ENCODE measurements at regions not wholly inside any gene's neighbourhood (a gene's known extent, or its start where the extent isn't known, plus 50 kb on each side); places are given as distances from the start of the nearest gene placed in this dataset.

DNA sequence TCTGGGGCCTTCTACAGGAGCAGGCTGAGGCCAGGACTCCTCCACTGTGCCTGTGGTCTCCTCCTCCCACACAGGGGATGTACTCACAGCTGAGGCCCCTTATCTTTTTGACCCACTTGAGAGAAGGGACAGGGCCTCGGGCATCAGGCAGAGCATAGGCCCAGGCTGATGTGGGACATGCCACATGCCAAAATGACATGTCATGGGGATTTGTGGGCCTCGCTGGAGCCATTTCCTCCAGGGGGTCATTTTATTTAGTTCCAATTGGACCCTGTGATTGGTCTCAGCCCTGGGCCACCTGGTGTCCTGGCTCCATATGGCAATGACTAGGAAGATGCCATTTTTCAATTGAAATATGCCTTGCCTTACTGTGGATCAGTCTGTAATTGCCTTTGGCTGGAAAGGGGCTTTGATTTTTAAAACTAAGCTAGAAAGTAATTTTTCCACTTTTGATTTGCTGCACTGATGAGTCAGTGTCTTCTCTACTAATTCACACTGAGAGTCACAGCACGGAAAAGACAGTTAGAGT lies 171.1 kb upstream of the NAV2 start:
- Histone ChIP-seq H3K4me3 (no peak overlapping the region), H3K4me1 (no peaks in the 10 kb centered on the region), H3K27me3 (ENCODE audit: low read depth) (no peaks in the 10 kb centered on the region), H3K27ac (no peak overlapping the region), H3K9me3 (no peaks in the 10 kb centered on the region), H3K36me3 (no peaks in the 10 kb centered on the region)
- TF ChIP-seq, protein P1, sequence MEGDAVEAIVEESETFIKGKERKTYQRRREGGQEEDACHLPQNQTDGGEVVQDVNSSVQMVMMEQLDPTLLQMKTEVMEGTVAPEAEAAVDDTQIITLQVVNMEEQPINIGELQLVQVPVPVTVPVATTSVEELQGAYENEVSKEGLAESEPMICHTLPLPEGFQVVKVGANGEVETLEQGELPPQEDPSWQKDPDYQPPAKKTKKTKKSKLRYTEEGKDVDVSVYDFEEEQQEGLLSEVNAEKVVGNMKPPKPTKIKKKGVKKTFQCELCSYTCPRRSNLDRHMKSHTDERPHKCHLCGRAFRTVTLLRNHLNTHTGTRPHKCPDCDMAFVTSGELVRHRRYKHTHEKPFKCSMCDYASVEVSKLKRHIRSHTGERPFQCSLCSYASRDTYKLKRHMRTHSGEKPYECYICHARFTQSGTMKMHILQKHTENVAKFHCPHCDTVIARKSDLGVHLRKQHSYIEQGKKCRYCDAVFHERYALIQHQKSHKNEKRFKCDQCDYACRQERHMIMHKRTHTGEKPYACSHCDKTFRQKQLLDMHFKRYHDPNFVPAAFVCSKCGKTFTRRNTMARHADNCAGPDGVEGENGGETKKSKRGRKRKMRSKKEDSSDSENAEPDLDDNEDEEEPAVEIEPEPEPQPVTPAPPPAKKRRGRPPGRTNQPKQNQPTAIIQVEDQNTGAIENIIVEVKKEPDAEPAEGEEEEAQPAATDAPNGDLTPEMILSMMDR (IDR thresholded peaks at IDR 0.05) = no peak
- intact Hi-C loops (cut with DNase I) = no loop called here
- ATAC-seq = no peak
- DNase-seq = no peak

DNA sequence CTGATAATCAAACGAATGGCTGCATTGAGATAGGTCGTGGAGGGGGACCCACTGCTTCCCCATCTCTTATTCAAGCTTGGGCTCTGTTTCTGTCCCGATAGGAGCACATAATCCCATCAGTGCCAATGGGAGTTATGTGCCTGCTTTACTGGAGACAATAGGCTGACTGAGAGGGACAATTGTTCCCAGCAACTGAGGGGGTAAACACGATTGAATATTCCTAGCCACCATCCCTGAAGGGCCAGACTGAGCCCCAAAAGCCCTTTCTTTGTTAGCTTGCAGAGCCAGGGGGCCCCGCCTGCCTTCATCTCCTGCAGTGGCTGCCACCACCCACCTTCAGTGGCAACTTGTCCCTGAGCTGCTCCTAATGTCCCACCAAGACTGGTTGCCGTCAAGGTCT lies 172.8 kb upstream of the NAV2 start:
- Histone ChIP-seq H3K27ac (no peak overlapping the region), H3K36me3 (no peaks in the 10 kb centered on the region), H3K4me1 (no peaks in the 10 kb centered on the region), H3K27me3 (ENCODE audit: low read depth) (no peaks in the 10 kb centered on the region), H3K4me3 (no peak overlapping the region), H3K9me3 (no peaks in the 10 kb centered on the region)
- TF ChIP-seq, protein P1 (IDR thresholded peaks at IDR 0.05) = no peak
- ATAC-seq = no peak
- intact Hi-C loops (cut with DNase I) = no loop called here
- no peak for DNase-seq

DNA sequence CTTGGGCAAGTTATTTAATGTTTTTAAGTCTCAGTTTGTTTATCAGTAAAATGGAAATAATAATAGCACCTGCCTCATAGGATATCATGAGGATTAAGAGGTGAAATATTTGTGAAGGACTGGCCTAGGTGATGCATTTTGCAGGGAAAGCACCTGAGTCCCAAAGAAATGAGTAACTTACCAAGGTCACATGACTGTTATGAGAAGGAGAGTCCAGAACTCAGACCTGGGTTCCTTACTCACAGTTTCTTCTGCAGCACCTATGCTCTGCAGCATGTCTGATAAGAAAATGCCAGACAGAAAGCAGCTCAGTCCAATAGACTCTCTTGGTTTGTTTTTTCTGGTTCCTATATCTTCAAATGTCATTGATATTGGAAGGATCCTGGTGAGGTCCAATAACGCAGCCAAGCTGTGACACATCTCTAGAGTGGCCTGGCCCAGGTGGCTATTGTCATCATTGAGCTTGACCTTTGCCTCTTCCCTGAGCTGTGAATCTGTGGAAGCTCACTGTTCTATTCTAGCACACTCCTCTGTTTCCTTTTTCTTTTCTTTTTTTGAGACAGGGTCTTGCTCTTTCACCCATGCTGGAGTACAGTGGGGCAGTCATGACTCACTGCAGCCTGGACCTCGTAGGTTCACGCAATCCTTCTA lies 174.7 kb upstream of the NAV2 start:
- TF ChIP-seq, protein P1 (IDR thresholded peaks at IDR 0.05) = no peak
- Histone ChIP-seq H3K4me3 (no peak overlapping the region), H3K4me1 (no peaks in the 10 kb centered on the region), H3K27ac (no peak overlapping the region), H3K36me3 (no peaks in the 10 kb centered on the region), H3K27me3 (ENCODE audit: low read depth) (no peaks in the 10 kb centered on the region), H3K9me3 (no peaks in the 10 kb centered on the region)
- intact Hi-C loops (cut with DNase I) = no loop called here
- DNase-seq = no peak
- ATAC-seq = no peak

DNA sequence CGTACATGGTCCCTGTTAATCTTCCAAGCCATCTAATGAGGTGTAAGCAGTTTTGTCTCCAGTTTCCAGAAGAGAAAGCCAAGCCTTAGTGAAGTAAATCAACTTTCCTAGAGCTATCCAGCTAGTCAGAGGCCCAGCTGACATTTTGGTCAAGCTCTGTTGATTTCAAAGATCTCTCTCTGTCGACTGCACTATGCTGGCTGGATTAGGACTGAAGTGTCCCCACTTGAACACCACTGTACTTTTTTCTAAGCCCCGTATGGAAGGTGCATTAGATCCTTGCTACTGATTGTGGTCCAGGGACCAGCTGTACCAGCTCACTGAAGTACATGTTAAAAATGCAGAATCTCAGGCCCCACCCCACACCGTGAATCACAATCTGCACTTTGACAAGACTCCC lies 176.5 kb upstream of the NAV2 start:
- intact Hi-C loops (cut with DNase I) = no loop called here
- Histone ChIP-seq H3K36me3 (no peaks in the 10 kb centered on the region), H3K27me3 (ENCODE audit: low read depth) (no peaks in the 10 kb centered on the region), H3K9me3 (no peaks in the 10 kb centered on the region), H3K4me1 (no peaks in the 10 kb centered on the region), H3K27ac (no peak overlapping the region), H3K4me3 (no peak overlapping the region)
- ATAC-seq (no peak), DNase-seq (no peak)
- TF ChIP-seq, protein P1 (IDR thresholded peaks at IDR 0.05) = no peak

DNA sequence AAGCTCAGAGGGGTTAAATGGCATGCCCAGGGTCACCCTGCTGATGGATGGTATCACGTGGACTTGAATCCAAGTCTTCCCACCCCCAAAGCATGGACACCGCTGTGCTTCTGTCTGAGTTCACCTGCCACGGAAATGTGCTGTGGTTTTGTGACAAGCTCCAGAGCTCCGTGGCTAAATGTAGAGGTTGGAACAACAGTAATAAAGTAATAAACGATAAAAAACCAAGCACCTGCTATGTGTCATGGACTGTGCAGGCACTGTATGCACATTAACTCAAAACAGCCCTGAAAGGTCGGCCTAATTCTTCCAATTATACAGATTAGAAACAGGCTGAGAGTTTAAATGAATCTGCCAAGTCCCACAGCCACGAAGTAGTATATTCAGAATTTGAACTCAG lies 182.1 kb upstream of the NAV2 start:
- H3K9me3 ChIP-seq = no peaks in the 10 kb centered on the region
- intact Hi-C loops (cut with DNase I) = no loop called here
- no peaks in the 10 kb centered on the region for H3K27me3 ChIP-seq (ENCODE audit: low read depth)
- H3K4me1 ChIP-seq = no peaks in the 10 kb centered on the region
- DNase-seq (no peak), ATAC-seq (no peak)
- H3K36me3 ChIP-seq = no peaks in the 10 kb centered on the region
- no peak overlapping the region for H3K4me3 ChIP-seq
- no peak overlapping the region for H3K27ac ChIP-seq
- TF ChIP-seq, protein P1 (IDR thresholded peaks at IDR 0.05) = no peak

Measured in lower lobe of right lung (tissue), 2 donors.